COLO668 (cell line): ENCODE measurements at regions not wholly inside any gene's neighbourhood (a gene's known extent, or its start where the extent isn't known, plus 50 kb on each side); places are given as distances from the start of the nearest gene placed in this dataset.

Experiments used
- DNase-seq: peaks from one replicate; lab custom pipeline; 2025; ENCODE audit not compliant: unreplicated experiment; lab: John Stamatoyannopoulos, UW

DNA sequence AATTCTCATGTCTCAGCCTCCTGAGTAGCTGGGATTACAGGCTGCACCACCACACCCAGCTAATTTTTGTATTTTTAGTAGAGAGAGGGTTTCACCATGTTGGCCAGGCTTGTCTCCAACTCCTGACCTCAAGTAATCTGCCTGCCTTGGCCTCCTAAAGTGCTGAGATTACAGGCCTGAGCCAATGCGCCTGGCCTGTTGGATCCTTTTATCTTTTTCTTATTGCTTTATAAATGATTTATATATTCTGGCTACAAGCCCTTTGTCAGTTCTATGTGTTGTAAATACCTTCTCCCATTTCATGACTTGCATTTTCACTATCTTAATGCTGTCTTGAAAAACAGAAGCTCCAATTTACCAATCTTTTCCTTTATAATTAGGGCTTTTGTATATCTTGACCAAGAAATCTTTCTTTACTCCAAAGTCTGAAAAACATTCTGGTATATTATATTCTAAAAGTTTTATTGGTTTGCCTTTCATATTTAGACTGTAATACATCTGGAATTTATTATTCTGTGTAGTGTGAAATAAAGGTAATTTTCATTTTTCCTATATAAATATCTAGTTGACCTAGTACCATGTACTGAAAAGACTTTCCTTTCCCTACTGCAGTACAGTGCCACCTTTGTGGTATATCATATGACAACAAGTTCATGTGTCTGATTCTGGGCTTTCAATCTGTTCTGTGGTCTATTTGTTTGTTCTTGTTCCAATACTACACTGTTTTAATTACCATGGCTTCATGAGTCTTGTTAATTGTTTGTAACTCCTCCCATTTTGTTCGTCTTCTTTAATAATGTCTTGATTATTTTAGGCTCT, 52.9 kb upstream of the RNU6-1 start:
- DNase-seq = no peak

DNA sequence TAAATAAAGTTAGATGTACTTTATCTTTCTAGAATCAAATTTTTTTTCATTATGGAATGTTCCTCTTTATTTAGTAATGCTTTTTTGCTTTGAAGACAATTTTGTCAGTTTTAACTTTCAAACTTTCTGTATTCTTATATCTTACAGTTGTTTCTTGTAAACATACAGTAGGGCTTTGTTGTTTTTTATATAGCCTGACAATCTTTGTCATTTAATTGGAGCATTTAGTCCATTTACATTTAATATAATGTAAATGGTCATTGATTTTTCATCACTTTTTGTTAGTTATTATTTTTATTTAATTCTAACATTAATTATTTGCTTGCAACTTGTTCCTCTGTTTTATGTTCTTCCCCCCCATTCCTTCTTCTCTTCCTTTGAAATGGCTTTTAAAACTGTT, 55.4 kb upstream of the RNU6-1 start:
- no peak for DNase-seq

DNA sequence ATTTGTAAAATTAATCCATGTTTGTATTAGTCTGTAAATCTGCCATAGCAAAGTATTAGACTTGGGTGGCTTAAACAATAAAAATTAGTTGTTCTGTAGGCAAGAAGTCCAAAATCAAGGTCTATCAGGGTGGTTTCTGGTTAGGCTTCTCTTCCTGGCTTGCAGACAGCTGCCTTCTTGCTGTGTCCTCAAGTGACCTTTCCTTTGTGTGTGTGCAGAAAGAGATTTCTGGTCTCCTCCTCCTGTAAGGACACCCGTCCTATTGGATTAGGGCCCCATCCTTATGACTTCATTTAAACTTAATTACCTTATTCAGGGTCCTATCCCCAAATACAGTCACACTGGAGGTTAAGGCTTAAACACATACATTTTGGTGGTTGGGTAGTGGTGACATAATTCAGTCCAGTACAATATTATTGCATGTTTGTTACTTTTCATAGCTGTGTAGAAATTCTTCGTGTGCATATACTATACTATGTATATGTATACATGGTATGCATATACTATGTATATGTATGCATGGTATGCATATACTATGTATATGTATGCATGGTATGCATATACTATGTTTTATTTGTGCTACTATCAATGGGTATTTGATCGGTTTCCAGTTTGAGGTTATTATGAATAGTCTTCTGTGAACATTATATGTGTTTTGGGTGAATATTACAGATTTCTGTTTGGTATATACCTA, 57.9 kb upstream of the RNU6-1 start:
- DNase-seq = no peak

DNA sequence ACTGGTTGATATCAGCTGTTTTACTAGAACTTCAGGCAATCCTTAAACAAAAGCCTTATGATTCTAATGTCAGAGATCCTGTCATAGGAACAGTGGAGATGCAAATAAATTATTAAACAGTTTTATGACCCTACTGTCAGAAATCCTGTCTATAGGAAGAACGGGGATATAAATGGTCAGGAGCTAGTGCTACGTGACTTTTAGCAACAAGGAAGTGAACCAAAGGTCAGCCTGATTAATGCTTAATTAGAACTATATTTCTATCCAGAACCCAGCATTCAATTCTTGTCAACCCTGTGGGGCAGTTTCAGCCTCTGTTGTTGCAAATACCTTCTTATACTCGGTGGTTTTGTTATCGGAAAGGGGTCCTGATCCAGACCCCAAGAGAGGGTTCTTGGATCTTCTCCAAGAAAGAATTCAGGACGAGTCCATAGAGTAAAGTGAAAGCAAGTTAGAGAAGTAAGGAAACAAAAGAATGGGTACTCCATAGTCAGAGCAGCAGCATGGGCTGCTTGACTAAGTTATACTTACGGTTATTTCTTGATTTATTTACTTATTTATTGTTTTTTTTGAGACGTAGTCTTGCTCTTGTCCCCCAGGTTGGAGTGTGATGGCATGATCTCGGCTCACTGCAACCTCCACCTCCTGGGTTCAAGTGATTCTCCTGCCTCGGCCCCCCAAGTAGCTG, 59.9 kb upstream of the RNU6-1 start:
- no peak for DNase-seq

DNA sequence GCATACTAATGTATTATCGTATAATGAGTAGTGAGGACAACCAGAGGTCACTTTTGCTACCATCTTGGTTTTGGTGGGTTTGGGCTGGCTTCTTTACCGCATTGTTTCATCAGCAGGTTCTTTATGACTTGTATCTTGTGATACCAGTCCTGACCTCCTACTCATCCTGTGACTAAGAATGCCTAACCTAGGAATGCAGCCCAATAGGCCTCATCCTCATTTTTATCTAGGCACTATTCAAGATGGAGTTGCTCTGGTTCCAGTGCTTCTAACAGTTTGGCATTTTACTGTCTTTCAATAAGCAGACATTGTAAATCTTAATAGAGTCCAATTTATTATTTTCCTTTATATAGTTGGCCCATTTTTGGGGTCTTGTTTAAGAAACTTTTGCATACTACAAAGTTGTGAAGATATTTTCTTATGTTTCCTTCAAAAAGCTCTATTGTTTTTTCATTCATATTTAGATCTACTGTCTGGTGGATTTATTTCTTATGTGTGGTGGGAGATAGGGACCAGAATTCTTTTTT, 60.8 kb upstream of the RNU6-1 start:
- DNase-seq = no peak

DNA sequence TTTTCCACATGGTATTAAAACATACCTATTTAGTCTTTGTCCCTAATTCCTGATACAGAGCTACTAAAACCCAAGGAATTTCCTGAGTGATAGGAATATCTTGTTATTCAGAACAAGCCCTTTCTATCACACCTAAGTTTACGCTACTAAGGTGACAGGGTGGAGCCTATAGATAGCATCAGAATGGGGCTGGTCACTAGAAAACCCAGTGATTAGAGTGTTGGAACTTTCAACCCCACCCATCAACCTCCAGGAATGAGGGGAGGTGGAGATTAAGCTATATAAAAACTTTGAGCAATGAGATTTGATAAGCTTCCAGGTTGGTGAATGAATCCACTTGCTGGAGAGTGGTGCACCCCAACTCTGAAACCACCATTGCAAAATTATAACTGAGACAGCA, 62.1 kb upstream of the RNU6-1 start:
- DNase-seq = no peak

DNA sequence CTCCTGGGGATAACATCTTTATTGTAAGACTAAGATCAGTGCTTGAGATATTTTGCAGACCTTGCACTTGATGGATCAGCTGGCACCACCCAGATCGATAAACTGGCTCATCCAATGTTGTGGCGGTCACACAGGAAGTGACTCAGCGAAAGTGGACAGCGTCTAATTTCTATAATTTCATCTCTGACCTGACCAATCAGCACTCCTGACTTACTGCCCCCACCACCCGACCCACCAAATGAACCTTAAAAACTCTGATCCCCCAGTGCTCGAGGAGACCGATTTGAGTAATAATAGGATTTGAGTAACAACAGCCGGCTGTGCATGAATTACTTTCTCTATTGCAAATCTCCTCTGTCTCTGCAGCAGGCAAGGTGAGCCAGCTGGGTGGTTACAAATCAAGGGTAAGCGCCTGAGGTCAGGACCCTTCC, 62.7 kb upstream of the RNU6-1 start:
- no peak for DNase-seq

DNA sequence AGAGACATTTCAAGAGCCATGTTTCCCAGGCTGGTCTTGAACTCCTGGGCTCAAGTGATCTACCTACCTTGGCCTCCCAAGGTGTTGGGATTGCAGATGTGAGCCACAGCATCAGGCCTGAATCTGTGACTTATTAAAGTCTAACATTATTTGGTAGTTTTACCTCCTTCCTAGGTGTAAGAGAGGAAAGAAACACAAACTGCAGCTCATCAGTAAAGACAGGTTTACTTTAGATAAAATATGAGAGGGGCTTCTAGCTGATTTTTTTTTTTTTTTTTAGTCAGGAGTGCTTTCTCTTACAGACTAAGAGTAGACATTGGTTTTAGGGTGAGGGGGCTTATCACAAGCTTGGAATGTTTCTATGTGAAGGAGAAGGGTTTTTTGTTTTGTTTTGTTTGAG, 63.9 kb upstream of the RNU6-1 start:
- no peak for DNase-seq

DNA sequence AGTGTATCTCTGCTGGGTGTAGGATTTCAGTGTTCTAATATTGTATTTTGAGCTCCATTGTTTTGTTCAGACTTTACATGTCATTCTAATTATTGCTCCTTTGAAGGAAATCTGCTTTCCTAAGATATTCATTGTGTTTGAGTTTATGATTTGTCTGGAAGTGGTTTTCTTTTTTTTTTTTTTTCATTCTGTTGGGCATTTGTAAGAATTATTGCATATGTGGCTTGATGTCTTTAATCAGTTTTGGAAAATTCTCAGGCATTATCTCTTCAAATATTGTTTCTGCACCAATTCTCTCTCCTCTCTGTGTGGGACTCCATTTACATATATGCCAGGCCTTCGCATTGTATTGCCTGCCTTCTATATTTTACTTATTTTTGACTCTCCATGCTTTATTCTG, 65.8 kb upstream of the RNU6-1 start:
- DNase-seq = no peak

DNA sequence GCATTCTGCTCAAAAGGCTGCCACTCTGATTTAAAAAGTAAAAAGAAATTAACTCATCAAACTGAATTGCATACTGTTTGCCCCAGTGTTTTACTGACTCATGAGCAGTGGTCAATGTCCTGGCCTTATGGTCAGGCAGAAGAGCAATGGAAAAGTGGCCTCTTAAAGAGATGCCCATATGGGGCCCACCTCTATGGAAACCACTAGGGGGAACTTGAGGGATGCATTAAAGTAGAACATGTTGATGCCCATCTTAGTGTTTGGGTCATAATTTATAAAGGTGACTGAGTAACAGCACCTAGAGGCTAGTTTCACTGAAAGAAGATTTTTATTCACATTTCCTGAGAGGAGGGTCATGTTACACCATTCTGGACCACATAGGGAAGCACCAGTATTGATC, 66.5 kb upstream of the RNU6-1 start:
- DNase-seq = no peak

DNA sequence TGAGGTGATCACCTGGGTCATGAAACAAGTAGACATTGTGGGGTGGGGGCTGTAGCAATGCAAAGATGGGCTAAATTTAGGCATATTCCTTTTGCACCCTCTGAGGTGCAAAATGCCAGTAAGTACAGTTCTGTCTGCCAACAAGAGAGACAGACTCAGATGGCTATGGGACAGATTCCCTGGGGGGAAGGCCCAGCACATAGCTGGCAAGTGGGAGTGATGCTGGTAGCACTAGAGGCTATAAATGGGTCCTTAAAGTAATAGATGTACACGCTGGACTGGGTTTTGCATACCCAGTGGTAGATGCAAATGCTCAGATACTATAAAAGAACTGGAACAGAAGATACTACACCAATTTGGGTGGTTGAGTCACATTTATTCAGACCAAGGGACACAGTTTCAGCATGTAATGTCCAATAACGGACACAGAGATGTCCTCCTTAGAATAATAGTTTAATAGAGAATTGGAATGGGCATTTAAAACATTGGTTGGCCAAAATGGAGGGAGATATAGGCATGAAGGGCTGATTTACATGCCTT, 67.4 kb upstream of the RNU6-1 start:
- no peak for DNase-seq

DNA sequence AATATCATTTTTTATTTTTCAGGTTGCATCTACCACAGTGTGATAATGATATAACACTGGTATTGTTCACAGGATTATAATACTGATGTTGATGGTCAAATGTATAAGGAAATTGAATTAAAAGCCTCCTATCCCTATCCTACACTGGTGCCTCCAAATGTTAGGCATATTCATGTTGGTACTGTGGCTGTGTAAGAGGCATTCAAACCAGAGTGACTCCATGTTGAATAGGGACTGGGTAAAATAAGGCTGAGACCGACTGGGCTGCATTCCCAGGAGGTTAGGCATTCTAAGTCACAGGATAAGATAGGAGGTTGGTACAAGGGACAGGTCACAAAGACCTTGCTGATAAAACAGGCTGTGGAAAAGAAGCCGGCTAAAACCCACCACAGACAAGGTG, 68.9 kb upstream of the RNU6-1 start:
- no peak for DNase-seq

DNA sequence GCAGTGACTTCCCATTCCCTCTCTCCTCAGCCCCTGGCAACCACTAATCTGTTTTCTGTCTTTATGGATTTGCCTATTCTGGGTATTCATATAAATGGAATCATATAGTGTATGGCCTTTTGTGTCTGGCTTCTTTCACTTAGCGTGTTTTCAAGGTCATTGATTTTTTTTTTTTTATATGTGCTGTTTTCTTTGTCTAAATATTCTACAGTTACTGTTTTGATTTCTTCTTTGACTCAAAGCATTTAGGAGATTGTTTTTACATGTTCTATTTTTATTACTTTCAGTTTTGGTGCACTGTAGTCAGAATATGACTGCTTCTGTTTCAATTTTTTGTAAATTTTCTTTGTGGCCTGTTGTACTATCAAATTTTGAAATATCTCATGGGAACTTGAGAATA, 71.9 kb upstream of the RNU6-1 start:
- no peak for DNase-seq

DNA sequence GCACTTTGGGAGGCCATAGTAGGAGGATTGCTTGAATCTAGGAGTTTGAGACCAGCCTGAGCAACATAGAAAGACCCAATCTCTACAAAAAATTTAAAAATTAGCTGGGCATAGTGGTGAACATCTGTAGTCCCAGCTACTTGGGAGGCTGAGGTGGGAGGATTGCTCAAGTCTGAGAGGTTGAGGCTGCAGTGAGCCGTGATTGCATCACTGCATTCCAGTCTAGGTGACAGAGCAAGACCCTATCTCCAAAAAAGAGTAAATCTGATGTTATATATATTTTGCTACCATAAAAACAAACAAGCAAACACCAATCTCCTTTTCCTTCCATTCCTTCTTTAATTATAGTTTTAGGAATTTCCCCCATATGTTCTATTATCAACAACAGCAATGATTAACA, 74.2 kb upstream of the RNU6-1 start:
- DNase-seq = no peak

DNA sequence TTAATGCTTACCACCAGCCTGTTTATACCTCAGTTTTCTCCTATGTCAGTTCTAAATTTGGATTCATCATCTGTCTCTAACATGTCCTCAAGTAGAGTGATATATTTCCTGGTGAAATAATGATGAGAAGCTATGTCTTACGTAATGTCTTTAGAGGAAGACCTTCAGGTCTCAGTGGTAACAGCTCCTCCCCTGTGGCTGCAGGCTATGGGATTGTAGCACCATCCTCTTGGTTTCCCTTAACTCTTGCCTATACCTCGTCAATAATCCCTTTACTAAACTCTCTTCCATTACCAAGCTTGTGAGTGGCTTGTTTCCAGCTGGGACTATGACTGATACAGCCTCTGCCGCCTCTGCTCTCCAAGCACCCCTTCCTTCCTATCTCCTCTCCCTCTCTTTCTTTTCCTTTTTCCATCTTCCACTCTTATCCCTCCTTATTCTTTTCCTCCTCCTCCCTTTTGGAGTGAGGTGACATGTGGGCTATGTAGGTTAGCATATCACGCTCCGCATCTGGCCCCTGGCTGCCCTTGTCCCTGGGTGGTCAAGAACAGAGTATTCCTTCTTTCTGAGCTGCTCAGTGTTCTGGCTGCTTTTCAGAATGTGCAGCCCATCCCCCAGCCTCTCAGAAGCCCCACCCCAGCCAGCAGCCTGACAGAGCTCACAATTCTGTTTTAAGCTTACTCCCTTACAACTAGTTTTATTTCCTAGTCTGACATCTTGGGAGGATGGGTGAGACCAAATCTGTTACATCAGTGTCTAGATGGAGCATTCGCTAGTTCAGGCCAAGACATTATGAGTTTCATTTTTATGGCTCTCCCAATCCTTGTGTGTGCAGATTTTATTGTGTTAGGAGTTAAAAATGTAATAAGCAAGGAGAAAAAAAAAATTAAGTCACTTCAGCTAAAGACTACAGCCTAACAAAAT, 75.0 kb upstream of the RNU6-1 start:
- DNase-seq = peak; percentile 47

DNA sequence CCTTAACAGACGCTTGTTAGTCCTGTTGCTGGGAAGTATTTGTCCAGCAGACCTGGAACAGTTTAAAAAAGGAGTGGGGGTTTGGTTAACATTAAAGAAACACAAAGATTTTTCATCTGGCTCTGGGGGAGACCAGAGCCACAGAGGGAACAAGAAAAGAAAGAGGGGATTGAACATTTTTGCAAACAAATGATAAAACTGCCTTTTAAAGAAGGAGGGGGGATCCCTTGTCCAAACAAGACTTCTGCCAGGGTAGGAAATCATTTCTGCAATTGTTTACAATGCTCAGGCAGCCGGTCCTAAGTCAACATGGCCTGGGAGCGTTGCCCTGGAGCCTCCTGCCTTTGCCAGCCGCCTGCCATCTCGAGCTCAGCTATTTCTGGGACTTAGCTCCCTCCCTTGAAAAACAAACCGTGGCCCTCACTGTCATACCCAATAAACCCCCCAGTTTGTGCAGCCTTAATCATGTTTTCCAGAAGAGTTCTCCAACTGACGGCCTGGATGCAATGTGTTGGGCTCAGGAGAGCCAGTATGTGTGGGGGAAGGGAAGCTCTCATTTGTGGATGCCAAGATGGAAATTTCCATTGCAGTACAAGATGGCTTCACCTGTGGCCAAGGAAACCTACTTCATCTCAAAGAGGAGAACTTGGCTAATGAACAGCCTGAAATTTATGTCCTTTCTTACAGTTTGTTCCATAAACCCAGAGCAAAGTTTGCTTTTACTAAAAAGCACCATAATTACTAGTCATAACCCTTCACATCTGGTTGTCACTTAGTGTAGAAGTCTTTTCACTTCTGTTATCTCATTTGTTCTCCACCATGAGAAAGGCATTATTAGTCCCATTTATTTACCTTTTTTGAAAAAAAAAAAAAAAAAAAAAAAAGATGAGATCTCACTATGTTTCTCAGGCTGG, 75.9 kb upstream of the RNU6-1 start:
- peak; percentile 88 for DNase-seq

DNA sequence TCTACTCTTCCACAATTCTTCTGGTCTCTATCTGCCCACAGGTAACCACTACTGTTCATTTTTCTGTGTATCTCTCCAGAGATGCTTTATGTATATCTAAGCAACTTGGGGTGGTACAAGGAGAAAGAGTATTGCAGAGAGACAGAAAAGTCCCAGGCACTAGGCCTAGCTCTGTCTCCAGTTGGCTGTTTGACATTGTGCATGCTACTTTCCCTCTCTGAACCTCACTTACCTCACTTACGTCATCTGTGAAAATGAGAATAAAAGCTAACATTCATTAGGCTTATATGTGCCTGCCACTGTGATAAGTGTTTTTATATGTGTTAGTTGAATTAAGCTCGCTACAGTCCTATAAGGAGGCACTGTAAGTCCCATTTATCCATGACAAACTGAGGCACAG, 76.7 kb upstream of the RNU6-1 start:
- DNase-seq = no peak

DNA sequence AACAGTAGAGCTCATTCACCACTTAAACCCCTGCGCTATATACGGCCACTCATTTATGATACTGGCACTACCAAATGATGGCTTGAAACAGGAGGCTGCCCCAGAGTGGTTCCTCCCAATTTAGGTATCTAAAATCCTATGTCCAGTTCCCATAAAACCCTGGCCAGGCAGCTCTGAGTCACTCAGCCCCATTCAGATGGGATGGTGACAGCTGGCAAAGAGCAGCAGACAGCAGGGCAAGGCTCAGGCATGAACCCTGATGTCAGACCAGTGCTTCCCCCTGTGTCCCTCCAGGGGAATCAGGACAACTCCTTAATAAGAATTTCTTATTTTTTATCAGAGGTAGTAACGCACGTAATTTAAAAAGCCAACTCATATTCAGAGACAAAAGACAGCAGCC, 77.2 kb upstream of the RNU6-1 start:
- peak; percentile 32 for DNase-seq

DNA sequence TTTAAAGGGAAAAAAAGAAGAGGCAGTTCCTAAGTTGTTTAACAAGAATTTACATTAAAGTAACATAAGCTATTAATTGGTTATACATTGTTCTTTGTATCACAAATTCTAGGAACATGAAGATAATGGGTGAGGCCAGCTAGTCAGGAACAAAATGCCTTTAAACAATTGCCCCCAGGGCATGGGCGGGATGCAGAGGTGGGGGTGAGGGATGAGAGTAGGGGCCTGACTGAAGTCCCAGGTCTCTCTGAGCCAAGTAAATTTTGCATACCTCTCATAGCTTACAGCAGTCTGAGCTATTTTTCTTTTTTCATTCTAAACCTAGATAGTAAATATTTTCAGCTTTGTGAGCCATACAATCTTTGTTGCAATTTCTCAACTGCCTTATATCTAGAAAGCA, 77.8 kb upstream of the RNU6-1 start:
- DNase-seq = no peak
